ENCODE measurements at regions not wholly inside any gene's neighbourhood (a gene's known extent, or its start where the extent isn't known, plus 50 kb on each side); places are given as distances from the start of the nearest gene placed in this dataset.
"Not testable (repeated sequence)": the region's sequence is repeated elsewhere in the genome, so short reads cannot be mapped to it uniquely, and the experiment has no call there.

DNA sequence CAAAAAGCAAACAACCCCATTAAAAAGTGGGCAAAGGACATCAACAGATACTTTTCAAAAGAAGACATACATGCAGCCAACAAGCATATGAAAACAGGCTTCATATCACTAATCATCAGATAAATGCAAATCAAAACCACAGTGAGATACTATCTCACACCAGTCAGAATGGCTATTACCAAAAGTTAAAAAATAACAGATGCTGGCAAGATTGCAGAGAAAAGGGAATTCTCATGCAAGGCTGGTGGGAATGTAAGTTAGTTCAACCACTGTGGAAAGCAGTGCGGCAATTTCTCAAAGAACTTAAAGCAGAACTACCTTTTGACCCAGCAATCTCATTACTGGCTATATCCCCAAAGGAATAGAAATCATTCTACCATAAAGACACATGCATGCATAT lies 260.8 kb downstream of the C11orf87 start:
- DNase-seq, result not testable (repeated sequence)

DNA sequence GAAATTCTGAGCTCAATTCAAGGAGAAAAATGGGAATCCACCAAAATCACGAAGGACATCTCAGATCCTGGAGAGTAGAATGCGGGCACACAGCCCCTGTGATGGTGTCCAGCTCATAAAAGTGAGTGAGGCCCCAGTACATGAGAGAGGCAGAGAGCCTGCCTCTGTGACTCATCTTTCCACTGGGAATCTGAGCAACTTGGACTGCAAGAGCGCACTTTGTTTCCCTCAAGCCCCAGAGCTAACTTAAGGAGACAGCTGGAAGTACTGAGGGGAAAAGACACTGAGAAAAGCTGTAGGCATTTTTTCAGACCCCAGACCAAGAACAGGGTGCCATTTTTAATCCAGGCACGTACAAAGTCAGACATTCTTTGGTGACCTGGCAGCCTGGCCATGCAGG lies 273.7 kb downstream of the C11orf87 start:
- no peak for DNase-seq

GRCh38 chr11:109696191-109696897 lies 274.4 kb downstream of the C11orf87 start:
- no peak for DNase-seq

DNA sequence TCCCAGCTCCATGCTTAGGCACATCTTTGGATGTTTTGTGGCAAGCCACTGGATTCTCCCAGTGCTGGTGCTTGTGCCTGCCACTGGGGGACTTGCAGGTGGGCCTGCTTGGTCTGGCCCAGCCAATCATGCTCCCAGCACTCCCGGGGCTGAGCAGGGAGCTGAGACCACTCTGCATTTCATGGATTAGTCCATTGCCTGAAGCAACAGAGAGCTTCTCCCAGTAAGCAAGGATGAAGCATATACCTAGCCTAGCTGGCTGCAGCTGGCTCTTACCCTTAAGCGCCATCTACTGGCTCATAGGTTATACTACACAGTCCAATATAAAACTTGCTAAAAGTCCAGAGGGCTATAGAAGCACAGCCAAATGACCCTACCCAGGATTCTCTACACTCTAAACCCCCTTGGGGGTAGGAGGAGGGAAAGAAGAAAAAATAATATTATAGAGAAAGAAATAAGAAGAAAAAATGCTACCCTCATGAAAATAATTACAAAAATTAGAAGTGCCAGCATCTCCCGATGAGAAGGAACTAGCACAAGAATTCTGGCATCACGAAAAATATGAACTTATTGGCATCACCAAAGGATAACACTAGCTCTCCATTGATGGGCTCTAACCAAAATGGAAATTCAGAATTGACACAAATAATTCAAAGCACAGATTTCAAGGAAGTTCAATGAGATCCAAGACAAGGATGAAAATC lies 275.3 kb downstream of the C11orf87 start:
- no peak for DNase-seq

DNA sequence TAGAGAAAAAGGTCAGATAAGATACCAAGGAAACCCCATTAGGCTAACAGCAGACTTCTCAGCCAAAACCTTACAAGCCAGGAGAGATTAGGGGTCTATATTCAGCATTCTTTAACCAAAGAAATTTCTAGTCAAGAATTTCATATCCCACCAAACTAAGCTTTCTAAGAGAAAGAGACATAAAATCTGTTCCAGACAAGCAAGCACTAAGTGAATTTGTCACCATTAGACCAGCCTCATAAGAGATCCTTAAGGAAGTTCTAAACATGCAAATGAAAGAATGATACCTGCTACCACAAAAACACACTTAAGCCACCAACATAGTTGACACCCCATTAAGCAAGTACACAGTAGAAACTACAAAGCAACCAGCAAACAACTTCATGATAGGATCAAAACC lies 276.2 kb downstream of the C11orf87 start:
- DNase-seq, result no peak

- no peak for DNase-seq
Observed at GRCh38 chr11:109704432-109704831, 282.4 kb downstream of the C11orf87 start.

GRCh38 chr11:109706945-109707344 lies 285.0 kb downstream of the C11orf87 start:
- DNase-seq, result no peak

DNA sequence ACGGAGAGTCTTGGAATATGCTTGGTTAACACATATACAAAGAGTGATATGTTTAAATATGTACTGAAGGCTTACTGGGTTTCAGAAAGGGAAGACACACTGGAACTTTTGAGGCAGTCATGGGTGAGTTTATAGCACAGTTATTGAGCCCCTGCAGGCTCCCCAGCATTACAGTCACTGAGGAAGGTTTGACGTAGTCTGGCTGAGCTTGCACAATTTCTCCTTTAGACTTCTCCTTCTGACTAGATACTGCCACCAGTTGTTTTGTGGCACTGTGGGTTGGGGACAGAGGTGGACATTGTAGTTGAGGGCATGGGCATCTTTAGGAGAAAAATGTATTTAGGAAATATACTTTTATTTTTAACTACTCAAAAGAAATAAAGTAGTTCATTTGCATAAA lies 285.4 kb downstream of the C11orf87 start:
- DNase-seq, result no peak

DNA sequence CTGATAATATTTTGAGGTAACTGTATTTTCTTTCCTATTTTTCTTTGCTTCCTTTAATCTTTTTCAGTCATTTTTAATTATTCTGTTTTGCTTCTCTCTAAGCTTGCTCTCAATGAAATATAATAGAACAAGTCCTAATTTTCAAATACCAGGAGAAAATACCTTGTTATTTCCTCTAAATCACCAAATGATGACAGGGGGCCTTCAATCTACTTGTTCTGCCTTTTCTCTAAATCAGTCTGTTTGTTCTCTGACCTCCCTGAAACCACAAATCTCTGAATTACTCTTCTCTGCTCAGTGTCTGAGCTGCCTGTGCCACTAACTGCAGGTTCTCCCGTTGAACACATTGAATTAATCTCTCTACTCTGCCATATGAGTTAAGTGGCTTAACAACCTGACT lies 286.2 kb downstream of the C11orf87 start:
- DNase-seq, result no peak

DNA sequence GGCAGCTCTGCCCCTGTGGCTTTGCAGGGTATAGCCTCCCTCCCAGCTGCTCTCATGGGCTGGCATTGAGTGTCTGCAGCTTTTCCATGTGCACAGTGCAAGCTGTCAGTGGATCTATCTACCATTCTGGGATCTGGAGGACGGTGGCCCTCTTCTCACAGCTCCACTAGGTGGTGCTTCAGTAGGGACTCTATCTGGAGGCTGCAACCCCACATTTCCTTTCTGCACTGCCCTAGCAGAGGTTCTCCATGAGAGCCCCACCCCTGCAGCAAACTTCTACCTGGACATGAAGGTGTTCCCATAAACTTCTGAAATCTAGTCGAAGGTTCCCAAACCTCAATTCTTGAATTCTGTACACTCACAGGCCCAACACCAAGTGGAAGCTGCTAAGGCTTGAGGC lies 292.5 kb downstream of the C11orf87 start:
- not testable (repeated sequence) for DNase-seq

GRCh38 chr11:109715424-109715823 lies 293.4 kb downstream of the C11orf87 start:
- not testable (repeated sequence) for DNase-seq

GRCh38 chr11:109726061-109726460 lies 304.1 kb downstream of the C11orf87 start:
- DNase-seq, result no peak

- no peak for DNase-seq
Observed at GRCh38 chr11:109728056-109728455, 306.1 kb downstream of the C11orf87 start.

DNA sequence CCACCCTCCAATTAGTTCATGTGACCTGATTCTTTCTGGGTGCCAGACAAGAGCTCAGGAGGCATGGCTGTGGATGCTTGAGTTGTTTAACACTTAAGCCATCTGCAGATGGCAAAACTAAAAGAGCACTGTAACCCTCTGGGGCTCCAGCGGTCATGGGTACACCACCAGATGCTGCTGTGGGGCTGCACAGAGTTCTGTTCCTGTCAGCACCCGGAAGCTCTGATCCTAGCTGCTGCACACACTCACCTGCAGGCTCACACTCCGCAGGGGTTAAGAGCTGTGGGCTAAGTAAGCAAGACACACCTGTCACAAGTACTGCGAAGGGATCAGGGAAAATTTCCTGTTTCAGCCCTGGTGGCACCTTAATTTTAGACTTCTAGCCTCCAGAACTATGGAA lies 307.8 kb downstream of the C11orf87 start:
- no peak for DNase-seq

GRCh38 chr11:109730669-109731068 lies 308.7 kb downstream of the C11orf87 start:
- no peak for DNase-seq

GRCh38 chr11:109731451-109731850 lies 309.5 kb downstream of the C11orf87 start:
- no peak for DNase-seq

DNA sequence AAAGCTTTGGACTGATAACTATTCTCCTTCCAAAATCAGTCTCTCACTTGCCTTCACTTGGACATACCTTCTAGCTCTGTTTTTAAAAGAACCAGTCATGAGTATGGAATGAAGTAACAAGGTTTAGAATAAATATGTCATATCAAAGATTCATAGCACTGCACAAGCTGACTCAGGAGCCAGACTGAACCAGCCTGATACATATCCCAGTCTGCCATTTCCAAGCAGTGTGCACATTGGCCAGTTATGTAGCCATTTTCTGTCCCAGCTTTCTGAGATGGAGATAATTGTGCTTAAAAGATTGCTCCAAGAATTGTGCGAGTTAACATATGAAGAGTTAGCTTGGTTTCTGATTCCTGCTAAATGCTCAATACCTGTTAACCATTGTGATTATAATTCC lies 311.3 kb downstream of the C11orf87 start:
- no peak for DNase-seq

- DNase-seq, result no peak
Observed at GRCh38 chr11:109734566-109734965, 312.6 kb downstream of the C11orf87 start.

DNA sequence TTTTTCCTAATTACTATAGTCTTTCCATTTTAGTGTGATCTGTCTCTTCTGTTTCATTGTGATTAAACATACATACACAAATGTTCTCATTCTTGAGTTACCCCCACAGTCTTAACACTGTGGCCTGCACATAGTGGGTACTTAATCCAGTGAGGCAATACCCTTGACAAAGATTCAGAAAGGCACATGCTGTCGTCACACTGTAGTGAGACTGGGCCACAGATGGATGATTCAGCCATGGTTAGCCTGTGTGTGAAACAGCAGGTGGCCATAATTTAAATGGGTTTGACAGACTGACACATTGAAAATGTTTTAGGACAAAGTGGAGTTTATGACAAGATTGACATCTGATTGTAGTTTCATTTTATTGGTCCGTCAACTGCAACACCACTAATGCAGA lies 313.1 kb downstream of the C11orf87 start:
- no peak for DNase-seq

GRCh38 chr11:109739379-109739778 lies 317.4 kb downstream of the C11orf87 start:
- DNase-seq, result no peak

GRCh38 chr11:109745996-109746625 lies 324.1 kb downstream of the C11orf87 start:
- no peak for DNase-seq

DNA sequence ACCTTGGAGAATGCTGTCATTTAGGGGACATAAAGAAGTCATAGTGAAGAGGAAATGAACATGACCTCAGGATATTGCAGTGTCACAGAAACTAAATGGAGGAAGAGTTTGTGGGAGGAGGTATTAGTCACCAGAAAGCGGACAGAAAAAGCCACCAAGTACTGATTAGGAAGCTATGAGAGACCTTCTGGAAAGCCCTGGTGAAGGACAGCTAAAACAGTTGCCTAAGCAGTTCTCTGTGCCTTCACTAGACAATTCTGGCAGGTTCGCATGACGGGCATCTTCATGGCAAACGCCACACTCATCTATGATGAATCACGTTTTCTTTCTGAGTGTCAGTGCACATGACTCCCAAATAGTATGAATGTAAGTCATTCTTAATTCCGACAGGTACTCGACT lies 325.8 kb downstream of the C11orf87 start:
- no peak for DNase-seq

- DNase-seq, result no peak
Observed at GRCh38 chr11:109749476-109749875, 327.5 kb downstream of the C11orf87 start.

- DNase-seq, result no peak
Observed at GRCh38 chr11:109750964-109751363, 329.0 kb downstream of the C11orf87 start.

Data from stimulated activated CD4-positive, alpha-beta T cell treated with anti-CD3 and anti-CD28 coated beads, Interleukin-4, amount 100 ng/mL, for 1 hour (primary cell).